Mesenchymal stem cell (in vitro differentiated cells and primary cell): ENCODE measurements at regions not wholly inside any gene's neighbourhood (a gene's known extent, or its start where the extent isn't known, plus 50 kb on each side); places are given as distances from the start of the nearest gene placed in this dataset.
"Not testable (repeated sequence)": the region's sequence is repeated elsewhere in the genome, so short reads cannot be mapped to it uniquely, and the experiment has no call there.

Source experiments
- DNase-seq: peaks from one replicate; pipeline ENCODE4 v3.0.0-alpha.2; 2013
- H2AFZ ChIP-seq: one replicate; pipeline ENCODE4 v1.6.1; 2013; ENCODE audit warnings: low read depth, mild to moderate bottlenecking, control low read depth, inconsistent platforms, low read length, moderate library complexity
- H2AK5ac ChIP-seq: 2 replicates; pipeline ENCODE4 v1.6.1; 2013; ENCODE audit warnings: low read length, moderate library complexity, mild to moderate bottlenecking, inconsistent platforms; ENCODE audit not compliant: severe bottlenecking
- H2BK120ac ChIP-seq: one replicate; pipeline ENCODE4 v1.6.1; 2013; ENCODE audit warnings: low read depth, mild to moderate bottlenecking, inconsistent platforms, low read length, moderate library complexity
- H2BK12ac ChIP-seq, 2 experiments: one replicate each; pipeline ENCODE4 v1.6.1; 2013; ENCODE audit warnings: inconsistent platforms in 2 of 2, low read length in 2 of 2, mild to moderate bottlenecking in 2 of 2, moderate library complexity in 2 of 2, control low read depth in 1 of 2
- H2BK15ac ChIP-seq: one replicate; pipeline ENCODE4 v1.6.1; 2013; ENCODE audit warnings: mild to moderate bottlenecking, low read depth, inconsistent platforms; ENCODE audit not compliant: poor library complexity, severe bottlenecking
- H2BK5ac ChIP-seq: 2 replicates; pipeline ENCODE4 v1.6.1; 2013; ENCODE audit warnings: low read depth, mild to moderate bottlenecking, low read length, control low read depth, inconsistent platforms; ENCODE audit not compliant: poor library complexity, severe bottlenecking
- H3K14ac ChIP-seq, 2 experiments: one replicate each; pipeline ENCODE4 v1.6.1; 2013; ENCODE audit warnings: inconsistent platforms in 2 of 2, low read length in 2 of 2, control low read depth in 1 of 2, mild to moderate bottlenecking in 1 of 2, moderate library complexity in 1 of 2
- H3K18ac ChIP-seq, 2 experiments: one replicate each; pipeline ENCODE4 v1.6.1; 2013; ENCODE audit warnings: inconsistent platforms in 2 of 2, low read length in 2 of 2, control low read depth in 1 of 2, low read depth in 1 of 2, mild to moderate bottlenecking in 1 of 2
- H3K23ac ChIP-seq, 2 experiments: one replicate each; pipeline ENCODE4 v1.6.1; 2013; ENCODE audit warnings: inconsistent platforms in 2 of 2, low read length in 2 of 2, mild to moderate bottlenecking in 2 of 2, moderate library complexity in 2 of 2, control low read depth in 1 of 2
- H3K27ac ChIP-seq: 2 replicates; pipeline ENCODE4 v1.5.1; 2013; ENCODE audit warnings: mild to moderate bottlenecking, moderate library complexity, low read length, control low read depth, inconsistent platforms; ENCODE audit not compliant: poor library complexity, severe bottlenecking
- H3K27me3 ChIP-seq, 2 experiments: 2 replicates each; pipeline versions ENCODE4 v1.6.1 to v1.7.0; 2013; ENCODE audit warnings: low read length in 2 of 2, mild to moderate bottlenecking in 2 of 2, moderate library complexity in 2 of 2, control low read depth in 1 of 2, inconsistent platforms in 1 of 2; ENCODE audit not compliant: control insufficient read depth in 1 of 2, insufficient read depth in 1 of 2
- H3K36me3 ChIP-seq, 2 experiments: 2 replicates each; pipeline versions ENCODE4 v1.6.1 to v1.7.0; 2013; ENCODE audit warnings: low read length in 2 of 2, control low read depth in 1 of 2, inconsistent platforms in 1 of 2, low read depth in 1 of 2, mild to moderate bottlenecking in 1 of 2; ENCODE audit not compliant: insufficient read depth in 2 of 2, control insufficient read depth in 1 of 2
- H3K4ac ChIP-seq, 2 experiments: one replicate each; pipeline ENCODE4 v1.6.1; 2013; ENCODE audit warnings: inconsistent platforms in 2 of 2, low read length in 2 of 2, mild to moderate bottlenecking in 2 of 2, moderate library complexity in 2 of 2, control low read depth in 1 of 2, low read depth in 1 of 2
- H3K4me1 ChIP-seq: 2 replicates; pipeline ENCODE4 v1.6.1; 2013; ENCODE audit warnings: low read depth, low read length, control low read depth; ENCODE audit not compliant: control insufficient read depth, insufficient read depth
- H3K4me2 ChIP-seq: 2 replicates; pipeline ENCODE4 v1.6.1; 2013; ENCODE audit warnings: low read length, mild to moderate bottlenecking, inconsistent platforms; ENCODE audit not compliant: poor library complexity, severe bottlenecking
- H3K4me3 ChIP-seq, 2 experiments: 2 replicates each; pipeline versions ENCODE4 v1.5.1 to v1.7.0; 2013; ENCODE audit warnings: low read length in 2 of 2, mild to moderate bottlenecking in 2 of 2, control low read depth in 1 of 2, low read depth in 1 of 2; ENCODE audit not compliant: insufficient read depth in 1 of 2
- H3K79me1 ChIP-seq: replicated peaks from 2 replicates; pipeline ENCODE4 v1.6.1; 2013; ENCODE audit warnings: mild to moderate bottlenecking, control low read depth, low read length, inconsistent platforms; ENCODE audit not compliant: poor library complexity, severe bottlenecking
- H3K9ac ChIP-seq: 2 replicates; pipeline ENCODE4 v1.7.0; 2013; ENCODE audit warnings: mild to moderate bottlenecking, low read length, moderate library complexity
- H3K9me3 ChIP-seq: 2 replicates; pipeline ENCODE4 v1.7.0; 2013; ENCODE audit warnings: mild to moderate bottlenecking, low read length; ENCODE audit not compliant: control insufficient read depth
- H4K8ac ChIP-seq: one replicate; pipeline ENCODE4 v1.6.1; 2013; ENCODE audit warnings: inconsistent platforms, mild to moderate bottlenecking, low read length, moderate library complexity
- H4K91ac ChIP-seq: one replicate; pipeline ENCODE4 v1.6.1; 2013; ENCODE audit warnings: mild to moderate bottlenecking, low read length, inconsistent platforms
- WGBS: methylation state at CpG from one replicate; pipeline ENCODE4 v1.1.7; 2013; ENCODE audit warnings: mixed read lengths; 5-methylcytosine and 5-hydroxymethylcytosine counted together

- Histone ChIP-seq H3K79me1 (no peaks in the 10 kb centered on the region), H2AFZ (no peak overlapping the region), H3K4me2 (no peak overlapping the region), H3K4ac (no peak overlapping the region), H3K36me3 (no peaks in the 10 kb centered on the region), H2BK12ac (no peak overlapping the region), H2BK15ac (no peak overlapping the region), H3K9me3 (no peaks in the 10 kb centered on the region), H3K9ac (no peak overlapping the region), H3K23ac (no peak overlapping the region), H2AK5ac (no peak overlapping the region), H2BK120ac (no peak overlapping the region), H2BK5ac (no peak overlapping the region), H3K27ac (no peak overlapping the region), H3K4me1 (peaks cover 5% of the 10 kb centered on the region), H3K4me3 (no peak overlapping the region), H3K14ac (no peak overlapping the region), H4K91ac (no peak overlapping the region), H4K8ac (no peak overlapping the region), H3K27me3 (no peaks in the 10 kb centered on the region), H3K18ac (no peak overlapping the region)
- no peak for DNase-seq
- 100% methylated on average over 1 of the region's 1 CpG for WGBS
These were observed 67.9 kb upstream of the BCL6 start for GRCh38 chr3:187813198-187813597.

- not testable (repeated sequence) for H3K23ac ChIP-seq, H3K27me3 ChIP-seq, H3K4me2 ChIP-seq, DNase-seq, H2AK5ac ChIP-seq, H2BK15ac ChIP-seq, H3K27ac ChIP-seq, H3K4me3 ChIP-seq, H3K18ac ChIP-seq, H2BK5ac ChIP-seq, H4K8ac ChIP-seq, H3K4ac ChIP-seq, H3K9ac ChIP-seq, H3K79me1 ChIP-seq, H2AFZ ChIP-seq, H4K91ac ChIP-seq, H3K4me1 ChIP-seq, H3K36me3 ChIP-seq, H2BK12ac ChIP-seq, H2BK120ac ChIP-seq, H3K9me3 ChIP-seq, H3K14ac ChIP-seq
- WGBS = 97% methylated on average over 3 of the region's 3 CpGs
These were observed 72.5 kb upstream of the BCL6 start for GRCh38 chr3:187817766-187818165.

GRCh38 chr3:187821616-187822317 lies 76.5 kb upstream of the BCL6 start:
- Histone ChIP-seq H3K4me2 (no peak overlapping the region), H3K4me3 (no peak overlapping the region), H2AFZ (no peak overlapping the region), H4K8ac (no peak overlapping the region), H4K91ac (no peak overlapping the region), H3K23ac (no peak overlapping the region), H3K79me1 (no peaks in the 10 kb centered on the region), H2AK5ac (no peak overlapping the region), H2BK5ac (no peak overlapping the region), H3K36me3 (no peaks in the 10 kb centered on the region), H3K27ac (no peak overlapping the region), H3K14ac (no peak overlapping the region), H2BK15ac (no peak overlapping the region), H2BK12ac (no peak overlapping the region), H3K4me1 (no peaks in the 10 kb centered on the region), H3K9me3 (no peaks in the 10 kb centered on the region), H3K9ac (no peak overlapping the region), H3K4ac (no peak overlapping the region), H3K27me3 (no peaks in the 10 kb centered on the region), H3K18ac (no peak overlapping the region), H2BK120ac (no peak overlapping the region)
- peak; percentile 25 for DNase-seq
- WGBS = 78% methylated on average over 2 of the region's 2 CpGs

- Histone ChIP-seq H3K18ac (no peak overlapping the region), H2AFZ (no peak overlapping the region), H3K4ac (no peak overlapping the region), H2BK120ac (no peak overlapping the region), H3K36me3 (no peaks in the 10 kb centered on the region), H3K23ac (no peak overlapping the region), H3K79me1 (no peaks in the 10 kb centered on the region), H3K4me3 (no peak overlapping the region), H3K9me3 (no peaks in the 10 kb centered on the region), H3K14ac (no peak overlapping the region), H2AK5ac (no peak overlapping the region), H3K27ac (no peak overlapping the region), H2BK15ac (no peak overlapping the region), H3K4me1 (no peaks in the 10 kb centered on the region), H3K4me2 (no peak overlapping the region), H3K27me3 (no peaks in the 10 kb centered on the region), H3K9ac (no peak overlapping the region), H4K8ac (no peak overlapping the region), H4K91ac (no peak overlapping the region), H2BK5ac (no peak overlapping the region), H2BK12ac (no peak overlapping the region)
- DNase-seq = no peak
These were observed 77.1 kb upstream of the BCL6 start for GRCh38 chr3:187822402-187822801.
